Nephron progenitor cell (in vitro differentiated cells): ENCODE measurements at regions not wholly inside any gene's neighbourhood (a gene's known extent, or its start where the extent isn't known, plus 50 kb on each side); places are given as distances from the start of the nearest gene placed in this dataset.

ENCODE experiments used
- DNase-seq: peaks from one replicate; pipeline ENCODE4 v3.0.0; 2021
- H3K27ac Mint-ChIP-seq: 2 replicates; pipeline ENCODE4 v1.8.0; 2021; ENCODE audit warnings: mild to moderate bottlenecking, moderate library complexity, mixed read lengths
- H3K27me3 Mint-ChIP-seq: 2 replicates; pipeline ENCODE4 v1.8.0; 2021; ENCODE audit warnings: mild to moderate bottlenecking, low read depth, mixed read lengths; ENCODE audit not compliant: poor library complexity
- H3K36me3 Mint-ChIP-seq: 2 replicates; pipeline ENCODE4 v1.8.0; 2021; ENCODE audit warnings: low read depth, mixed read lengths
- H3K4me1 Mint-ChIP-seq: 2 replicates; pipeline ENCODE4 v1.8.0; 2021; ENCODE audit warnings: mixed read lengths
- H3K4me3 Mint-ChIP-seq: 2 replicates; pipeline ENCODE4 v1.8.0; 2021; ENCODE audit warnings: mild to moderate bottlenecking, moderate library complexity, mixed read lengths
- H3K9me3 Mint-ChIP-seq: 2 replicates; pipeline ENCODE4 v1.8.0; 2021; ENCODE audit warnings: mild to moderate bottlenecking, moderate library complexity, mixed read lengths
- CTCF ChIP-seq: fragments of 200-600 bp; sonication (generic); IDR thresholded peaks from 2 replicates; pipeline ENCODE4 v1.5.0; 2021; ENCODE audit warnings: antibody characterized with exemption

- Mint-ChIP-seq H3K27ac (no peak overlapping the region), H3K4me1 (peaks cover 3% of the 10 kb centered on the region), H3K27me3 (peaks cover 6% of the 10 kb centered on the region), H3K36me3 (peaks cover 5% of the 10 kb centered on the region), H3K4me3 (no peak overlapping the region), H3K9me3 (peaks cover 17% of the 10 kb centered on the region)
- DNase-seq: no peak
- no peak for TF ChIP-seq CTCF
Measured at GRCh38 chr6:2387445-2387844, 142.0 kb upstream of the GMDS start.

- no peak for TF ChIP-seq CTCF
- DNase-seq: no peak
- H3K4me1 Mint-ChIP-seq: peaks cover 7% of the 10 kb centered on the region
- peaks cover 6% of the 10 kb centered on the region for H3K27me3 Mint-ChIP-seq
- H3K9me3 Mint-ChIP-seq: peaks cover 10% of the 10 kb centered on the region
- no peak overlapping the region for H3K4me3 Mint-ChIP-seq
- H3K36me3 Mint-ChIP-seq: peaks cover 5% of the 10 kb centered on the region
- H3K27ac Mint-ChIP-seq: no peak overlapping the region
Measured at GRCh38 chr6:2385471-2385983, 140.1 kb upstream of the GMDS start.

- H3K36me3 Mint-ChIP-seq: peaks cover 5% of the 10 kb centered on the region
- no peak for TF ChIP-seq CTCF
- no peak for DNase-seq
Measured at GRCh38 chr6:2384528-2384927, 139.1 kb upstream of the GMDS start.

GRCh38 chr6:2381872-2382661, 136.7 kb upstream of the GMDS start:
- DNase-seq: no peak
- Mint-ChIP-seq H3K27me3 (no peaks in the 10 kb centered on the region), H3K4me1 (peaks cover 26% of the 10 kb centered on the region), H3K9me3 (peaks cover 7% of the 10 kb centered on the region), H3K27ac (peak overlapping the region; percentile 16), H3K36me3 (peaks cover 5% of the 10 kb centered on the region), H3K4me3 (no peak overlapping the region)
- no peak for TF ChIP-seq CTCF

More at GRCh38 chr6:2384528-2384927, 139.1 kb upstream of the GMDS start:
- Mint-ChIP-seq H3K4me3 (no peak overlapping the region), H3K27me3 (peaks cover 6% of the 10 kb centered on the region), H3K4me1 (peaks cover 11% of the 10 kb centered on the region), H3K27ac (no peak overlapping the region), H3K9me3 (peaks cover 10% of the 10 kb centered on the region)

GRCh38 chr6:2378891-2379652, 133.7 kb upstream of the GMDS start:
- Mint-ChIP-seq H3K4me3 (no peak overlapping the region), H3K27ac (no peak overlapping the region), H3K36me3 (no peaks in the 10 kb centered on the region), H3K9me3 (no peaks in the 10 kb centered on the region), H3K27me3 (peaks cover 5% of the 10 kb centered on the region), H3K4me1 (peaks cover 35% of the 10 kb centered on the region)
- no peak for DNase-seq
- TF ChIP-seq CTCF: no peak
